Gastrocnemius medialis (tissue), 4 donors: ENCODE measurements at regions not wholly inside any gene's neighbourhood (a gene's known extent, or its start where the extent isn't known, plus 50 kb on each side); places are given as distances from the start of the nearest gene placed in this dataset.

Experiments
- ATAC-seq, 2 donors: fragments of 150-250 bp; one replicate each; pipeline ENCODE4 v1.9.1; 2016
- DNase-seq, 2 donors: peaks; one replicate each; pipeline ENCODE4 v3.0.0-alpha.2; 2019
- H3K27ac ChIP-seq, 4 donors: fragments of 200-600 bp; sonication (generic); 1 replicate in 1 of 4; 2 replicates in 3 of 4; pipeline ENCODE4 v1.5.1; 2016 to 2018; ENCODE audit warnings: mild to moderate bottlenecking in 2 of 4, moderate library complexity in 1 of 4
- H3K27me3 ChIP-seq, 3 donors: fragments of 200-600 bp; sonication (generic) in 2 of 3; 1 replicate in 1 of 3; 2 replicates in 2 of 3; pipeline versions ENCODE4 v1.5.1 to v1.6.0; 2016 to 2019; ENCODE audit warnings: mild to moderate bottlenecking in 1 of 3, moderate library complexity in 1 of 3
- H3K36me3 ChIP-seq, 2 donors: fragments of 200-600 bp; sonication (generic) in 1 of 2; one replicate each; pipeline ENCODE4 v1.5.1; 2017 to 2018
- H3K4me1 ChIP-seq, 2 donors: fragments of 200-600 bp; sonication (generic) in 1 of 2; one replicate each; pipeline ENCODE4 v1.5.1; 2016 to 2017; ENCODE audit warnings: mild to moderate bottlenecking in 2 of 2
- H3K4me3 ChIP-seq, 4 donors: fragments of 200-600 bp; sonication (generic) in 3 of 4; 1 replicate in 1 of 4; 2 replicates in 3 of 4; pipeline ENCODE4 v1.5.1; 2016 to 2019; ENCODE audit warnings: mild to moderate bottlenecking in 2 of 4
- H3K9me3 ChIP-seq, 3 donors: fragments of 200-600 bp; sonication (generic) in 2 of 3; 1 replicate in 1 of 3; 2 replicates in 2 of 3; pipeline ENCODE4 v1.5.1; 2016 to 2019
- CTCF ChIP-seq, 5 experiments: fragments of 450-650 bp in 3 of 5; fragments of 200-600 bp in 2 of 5; sonication (generic) in 2 of 5; IDR thresholded peaks in 4 of 5; conservative IDR thresholded peaks in 1 of 5; 1 replicate in 4 of 5; 2 replicates in 1 of 5; pipeline ENCODE4 v1.5.1; 2016 to 2019; ENCODE audit warnings: antibody characterized with exemption in 5 of 5, mild to moderate bottlenecking in 3 of 5, moderate library complexity in 3 of 5
- POLR2A ChIP-seq, 2 donors: fragments of 450-650 bp; IDR thresholded peaks; one replicate each; pipeline ENCODE4 v1.6.1; 2017; ENCODE audit warnings: antibody characterized with exemption in 2 of 2, mild to moderate bottlenecking in 2 of 2, moderate library complexity in 2 of 2
- in situ Hi-C, 4 donors: fragments of 200-750 bp; cut with MboI; loops; one replicate each; pipeline versions ENCODE4 v1.15.0 to v1.8.0; 2017; ENCODE audit warnings: low sequenced_read_pairs in 4 of 4
- intact Hi-C: fragments of 100-400 bp; cut with DNase I; formaldehyde crosslinking; loops from one replicate; pipeline ENCODE4 v1.15.1; 2023; ENCODE audit warnings: low total_unique reads

GRCh38 chr6:11430036-11430435 lies 107.5 kb upstream of the TMEM170B start:
- Histone ChIP-seq H3K36me3 (no peaks in the 10 kb centered on the region), H3K27me3 (no peaks in the 10 kb centered on the region), H3K4me1 (peaks cover 52 to 55% of the 10 kb centered on the region in 2 donors), H3K27ac (peak overlapping the region; percentile 64 to 81 (median 68)), H3K9me3 (no peaks in the 10 kb centered on the region), H3K4me3 (no peak overlapping the region)
- intact Hi-C loops: loop anchor here (5.0 kb wide), 2 partner anchors 42 to 198 kb away; partner anchors contain the start of gene NEDD9
- TF ChIP-seq CTCF (IDR thresholded peaks at IDR 0.05 in 4 of 5, conservative IDR thresholded peaks at IDR 0.05 in 1 of 5) (no peak), POLR2A (IDR thresholded peaks at IDR 0.05) (no peak)
- in situ Hi-C loops: no loop called here
- DNase-seq (no peak), ATAC-seq (no peak)

GRCh38 chr6:11429577-11429976 lies 108.0 kb upstream of the TMEM170B start:
- DNase-seq (no peak), ATAC-seq (no peak)
- H3K4me1 ChIP-seq: peaks cover 51 to 53% of the 10 kb centered on the region in 2 donors
- H3K27ac ChIP-seq: peak overlapping the region; percentile 64 to 81 (median 68)
- intact Hi-C loops (no loop called here), in situ Hi-C loops (no loop called here)
- no peaks in the 10 kb centered on the region for H3K27me3 ChIP-seq
- H3K4me3 ChIP-seq: no peak overlapping the region
- no peaks in the 10 kb centered on the region for H3K36me3 ChIP-seq
- no peak for TF ChIP-seq POLR2A (IDR thresholded peaks at IDR 0.05)
- no peak for TF ChIP-seq CTCF (IDR thresholded peaks at IDR 0.05 in 4 of 5, conservative IDR thresholded peaks at IDR 0.05 in 1 of 5)
- no peaks in the 10 kb centered on the region for H3K9me3 ChIP-seq

- Histone ChIP-seq H3K27me3 (no peaks in the 10 kb centered on the region), H3K27ac (peak overlapping the region; percentile 64 to 81 (median 68)), H3K9me3 (no peaks in the 10 kb centered on the region), H3K36me3 (no peaks in the 10 kb centered on the region), H3K4me1 (peaks cover 44 to 46% of the 10 kb centered on the region in 2 donors), H3K4me3 (no peak overlapping the region)
- in situ Hi-C loops: no loop called here
- DNase-seq (peak in 1 of 2 donors; percentile 52), ATAC-seq (peak; percentile 60 to 61)
- TF ChIP-seq POLR2A (IDR thresholded peaks at IDR 0.05) (no peak), CTCF (IDR thresholded peaks at IDR 0.05 in 4 of 5, conservative IDR thresholded peaks at IDR 0.05 in 1 of 5) (no peak)
- intact Hi-C loops: no loop called here
Measured at GRCh38 chr6:11428895-11429294, 108.7 kb upstream of the TMEM170B start.

- TF ChIP-seq POLR2A (IDR thresholded peaks at IDR 0.05) (no peak), CTCF (IDR thresholded peaks at IDR 0.05 in 4 of 5, conservative IDR thresholded peaks at IDR 0.05 in 1 of 5) (no peak)
- DNase-seq (no peak), ATAC-seq (no peak)
- Histone ChIP-seq H3K36me3 (no peaks in the 10 kb centered on the region), H3K4me3 (no peak overlapping the region), H3K27ac (peak overlapping the region; percentile 64 to 81 (median 68)), H3K4me1 (peaks cover 39 to 41% of the 10 kb centered on the region in 2 donors), H3K27me3 (no peaks in the 10 kb centered on the region), H3K9me3 (no peaks in the 10 kb centered on the region)
- intact Hi-C loops: no loop called here
- in situ Hi-C loops: no loop called here
Measured at GRCh38 chr6:11428371-11428770, 109.2 kb upstream of the TMEM170B start.

GRCh38 chr6:11427723-11428245 lies 109.8 kb upstream of the TMEM170B start:
- Histone ChIP-seq H3K4me3 (no peak overlapping the region), H3K36me3 (no peaks in the 10 kb centered on the region), H3K27me3 (no peaks in the 10 kb centered on the region), H3K4me1 (peaks cover 34 to 37% of the 10 kb centered on the region in 2 donors), H3K27ac (peak overlapping the region; percentile 64 to 81 (median 68)), H3K9me3 (no peaks in the 10 kb centered on the region)
- in situ Hi-C loops: no loop called here
- no peak for TF ChIP-seq POLR2A (IDR thresholded peaks at IDR 0.05)
- TF ChIP-seq CTCF (IDR thresholded peaks at IDR 0.05 in 4 of 5, conservative IDR thresholded peaks at IDR 0.05 in 1 of 5): no peak
- intact Hi-C loops: no loop called here
- DNase-seq: no peak
- no peak for ATAC-seq
